Right ventricle myocardium inferior (tissue), 1 donor: ENCODE measurements at regions not wholly inside any gene's neighbourhood (a gene's known extent, or its start where the extent isn't known, plus 50 kb on each side); places are given as distances from the start of the nearest gene placed in this dataset.

Experiments used
- ATAC-seq: fragments of 200-7000 bp; cut with Tn5 transposase; one replicate; pipeline ENCODE4 v1.9.1; 2020; ENCODE audit warnings: mild to moderate bottlenecking, moderate library complexity
- DNase-seq: peaks from one replicate; pipeline ENCODE4 v3.0.0; 2021; ENCODE audit errors: missing footprints
- intact Hi-C: fragments of 100-400 bp; cut with DNase I; formaldehyde crosslinking; loops from one replicate; pipeline ENCODE4 v1.11.0; 2022
- donor health status: DM: no; HTN: yes; CAD: no; lungs with severe emphysema.

- ATAC-seq, result peak; percentile 85
- DNase-seq, result peak; percentile 74
- intact Hi-C loops, result no loop called here
These were observed 79.1 kb upstream of the EGLN3 start for GRCh38 chr14:34029921-34030334.

DNA sequence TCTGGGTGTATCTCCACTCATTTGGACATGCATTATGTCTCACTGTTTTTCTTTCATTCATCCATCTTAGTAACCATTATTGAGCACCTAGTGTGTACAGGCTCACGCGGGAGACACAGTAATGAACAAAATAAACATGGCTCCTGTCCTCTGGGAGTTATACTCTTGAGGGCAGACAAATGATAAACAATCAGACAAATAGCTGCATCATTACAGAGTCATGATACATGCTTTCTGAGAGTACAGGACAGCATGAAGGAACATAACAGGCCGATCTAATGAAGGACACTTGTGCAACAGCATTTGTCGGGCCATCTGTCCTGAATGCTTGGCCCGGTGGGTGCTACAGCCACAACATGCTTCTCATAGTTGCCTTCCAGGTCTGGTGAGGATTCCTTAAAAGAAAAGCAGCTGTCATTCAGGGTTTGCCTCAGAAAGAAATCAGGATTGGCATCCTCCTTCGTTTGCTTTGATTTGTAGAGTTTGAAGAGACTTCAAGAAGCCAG is 77.2 kb upstream of the EGLN3 start:
- intact Hi-C loops, result no loop called here

GRCh38 chr14:34027130-34027989 is 76.5 kb upstream of the EGLN3 start:
- ATAC-seq (no peak), DNase-seq (no peak)
- intact Hi-C loops, result no loop called here

More for the DNA sequence above, 77.2 kb upstream of the EGLN3 start:
- ATAC-seq (no peak), DNase-seq (no peak)

DNA sequence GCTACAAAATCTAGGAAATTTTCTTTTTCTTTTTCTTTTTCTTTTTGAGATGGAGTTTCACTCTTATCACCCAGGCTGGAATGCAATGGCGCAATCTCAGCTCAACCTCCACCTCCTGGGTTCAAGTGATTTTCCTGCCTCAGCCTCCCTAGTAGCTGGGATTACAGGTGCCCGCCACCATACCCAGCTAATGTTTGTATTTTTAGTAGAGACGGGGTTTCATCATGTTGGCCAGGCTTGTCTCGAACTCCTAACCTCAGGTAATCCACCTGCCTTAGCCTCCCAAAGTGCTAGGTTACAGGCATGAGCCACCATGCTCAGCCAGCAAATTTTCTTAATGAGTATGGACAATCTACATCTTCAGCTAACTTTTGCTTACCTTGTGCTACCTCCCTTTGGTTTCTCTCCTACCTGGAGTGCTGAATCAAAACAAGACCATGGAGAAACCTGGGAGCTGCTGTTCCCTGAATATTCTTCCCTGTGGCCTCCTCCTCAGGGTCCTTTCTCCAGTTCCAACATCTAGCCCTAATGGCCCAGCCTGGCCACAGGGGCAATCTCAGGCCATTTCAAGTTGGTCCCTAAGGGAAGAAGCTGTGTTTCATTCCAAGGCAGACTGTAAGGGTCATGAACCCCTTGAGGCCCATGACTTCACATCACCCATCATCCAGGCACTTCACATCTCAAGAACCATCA is 74.6 kb upstream of the EGLN3 start:
- no peak for ATAC-seq
- intact Hi-C loops, result no loop called here

DNA sequence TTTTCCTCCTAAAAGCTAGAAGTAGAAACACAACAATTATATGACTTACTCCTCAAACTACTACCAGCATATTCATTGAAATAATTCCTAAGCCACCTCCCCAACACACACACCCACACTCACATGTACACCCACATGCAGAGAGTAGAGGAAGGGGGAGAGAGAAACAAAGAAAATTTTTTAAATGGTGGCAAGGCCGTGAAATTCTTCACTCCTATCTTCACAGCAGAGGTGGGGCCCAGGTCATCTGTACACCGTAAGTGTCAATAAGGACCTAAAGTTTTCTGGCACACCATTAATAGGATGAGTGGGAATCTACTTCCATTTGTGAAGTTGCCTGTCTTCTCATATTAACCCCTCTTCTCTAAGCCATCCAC is 73.9 kb upstream of the EGLN3 start:
- DNase-seq (no peak), ATAC-seq (no peak)
- intact Hi-C loops, result no loop called here

More for the DNA sequence above, 74.6 kb upstream of the EGLN3 start:
- no peak for DNase-seq

- intact Hi-C loops, result no loop called here
- no peak for ATAC-seq
- no peak for DNase-seq
These were observed 73.2 kb upstream of the EGLN3 start for GRCh38 chr14:34023824-34024767.

- DNase-seq (no peak), ATAC-seq (no peak)
- intact Hi-C loops, result no loop called here
These were observed 70.2 kb upstream of the EGLN3 start for GRCh38 chr14:34021096-34021495.

- DNase-seq (no peak), ATAC-seq (peak; percentile 56)
- intact Hi-C loops, result no loop called here
These were observed 69.1 kb upstream of the EGLN3 start for GRCh38 chr14:34020014-34020413.

DNA sequence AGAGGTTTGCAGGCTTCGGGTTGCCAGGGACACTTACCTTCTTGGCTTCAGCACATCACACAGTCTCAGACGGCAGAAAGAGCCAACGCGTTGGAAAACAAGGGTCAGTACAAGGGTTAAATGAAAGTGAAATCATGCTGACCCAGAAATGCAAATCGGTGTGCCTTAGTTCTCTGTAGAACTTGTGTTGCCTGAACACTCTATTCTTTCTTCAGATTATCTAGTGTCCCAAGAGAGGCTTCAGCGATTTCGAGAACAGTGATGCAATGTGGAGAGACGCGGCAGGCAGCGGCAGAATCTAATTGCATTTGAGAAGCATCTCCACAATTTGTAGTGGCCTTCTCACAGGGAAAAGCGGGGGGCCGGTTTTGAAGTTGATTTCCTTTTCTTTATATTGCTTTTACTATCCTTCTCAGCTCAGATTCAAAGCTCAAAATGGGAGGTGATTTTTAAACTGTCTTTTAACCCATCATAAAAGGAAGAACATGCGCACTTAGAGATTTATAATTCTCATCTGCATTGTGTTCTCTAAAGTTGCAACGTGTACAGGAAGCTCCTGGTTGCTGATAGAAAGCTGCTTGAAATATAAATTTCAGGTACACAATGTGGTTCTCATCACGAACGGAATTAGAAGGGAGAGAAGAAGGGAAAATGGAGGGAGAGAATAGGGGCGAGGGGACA is 67.8 kb upstream of the EGLN3 start:
- ATAC-seq (peak; percentile 92), DNase-seq (peak; percentile 62)
- intact Hi-C loops, result no loop called here

DNA sequence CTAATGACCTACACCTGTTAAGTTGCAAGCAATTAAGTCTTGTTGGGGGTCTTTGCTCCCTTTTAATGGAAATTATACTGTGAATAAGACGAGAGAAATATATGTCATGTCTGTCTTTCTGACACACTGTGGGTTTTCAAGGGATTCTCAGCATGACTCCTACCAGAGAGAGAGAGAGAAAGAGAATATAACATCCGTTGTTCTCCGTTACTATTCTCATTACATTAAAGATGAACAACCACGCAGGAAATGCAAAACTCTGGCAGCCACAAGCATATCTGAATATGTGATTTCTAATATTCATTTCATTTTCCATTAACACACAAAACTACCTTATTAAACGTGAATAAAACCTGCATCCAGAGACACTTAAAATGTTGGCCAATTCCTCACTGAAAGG is 67.3 kb upstream of the EGLN3 start:
- intact Hi-C loops, result no loop called here
- no peak for ATAC-seq
- DNase-seq, result no peak

DNA sequence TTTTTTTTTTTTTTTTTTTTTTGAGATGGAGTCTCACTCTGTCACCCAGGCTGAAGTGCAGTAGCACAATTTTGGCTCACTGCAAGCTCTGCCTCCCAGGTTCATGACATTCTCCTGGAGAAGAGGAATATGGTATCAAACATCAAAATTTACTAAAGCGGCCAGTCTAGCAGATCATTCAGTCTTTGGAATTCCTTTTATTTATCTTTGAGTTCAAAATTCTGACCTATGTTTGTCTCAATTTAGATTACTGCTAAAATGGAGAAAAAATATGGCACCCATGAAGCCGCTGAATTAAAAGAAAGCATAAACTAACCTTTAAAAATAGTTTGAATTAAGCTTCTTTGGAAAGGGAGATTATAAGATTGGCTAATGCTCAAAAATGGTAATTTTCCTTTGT is 64.5 kb upstream of the EGLN3 start:
- intact Hi-C loops, result no loop called here
- no peak for ATAC-seq
- no peak for DNase-seq

GRCh38 chr14:34014936-34015335 is 64.1 kb upstream of the EGLN3 start:
- ATAC-seq (no peak), DNase-seq (no peak)
- intact Hi-C loops, result no loop called here

GRCh38 chr14:34013721-34014060 is 62.8 kb upstream of the EGLN3 start:
- intact Hi-C loops, result no loop called here
- ATAC-seq (no peak), DNase-seq (no peak)

DNA sequence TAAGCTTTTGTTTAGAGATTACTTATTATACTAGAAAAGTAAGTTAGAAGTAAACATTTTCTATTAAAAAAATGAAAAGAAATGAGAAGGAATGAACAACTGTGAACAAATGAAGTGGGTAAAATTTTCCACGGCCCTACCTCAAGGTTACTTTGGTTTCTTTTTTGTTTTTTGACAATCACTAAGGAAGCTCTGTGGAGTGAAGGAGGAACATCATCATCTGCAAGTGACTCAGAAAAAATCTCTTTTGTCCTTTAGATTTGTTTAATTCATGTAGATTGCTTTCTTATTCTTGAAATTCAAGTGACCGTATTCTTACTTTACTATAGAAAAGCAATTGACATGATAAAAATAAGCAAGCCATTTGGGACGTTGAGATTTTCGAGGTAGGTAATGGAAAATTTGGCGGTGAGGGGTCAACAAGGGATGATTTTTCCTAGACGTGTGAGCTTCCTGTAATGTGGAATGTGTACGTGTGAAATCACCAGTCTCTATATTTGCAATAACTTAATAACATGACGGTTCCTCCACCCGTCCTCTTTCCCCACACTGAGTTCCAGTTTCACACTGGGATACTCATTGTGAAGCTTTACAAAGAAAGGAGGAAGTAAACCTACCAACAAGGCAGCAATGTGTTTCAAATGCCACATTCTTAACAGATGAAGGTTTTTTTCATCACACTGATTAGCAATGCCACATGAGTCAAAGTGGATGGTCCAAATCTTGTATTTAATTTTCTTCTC is 62.3 kb upstream of the EGLN3 start:
- no peak for DNase-seq
- no peak for ATAC-seq
- intact Hi-C loops, result no loop called here

DNA sequence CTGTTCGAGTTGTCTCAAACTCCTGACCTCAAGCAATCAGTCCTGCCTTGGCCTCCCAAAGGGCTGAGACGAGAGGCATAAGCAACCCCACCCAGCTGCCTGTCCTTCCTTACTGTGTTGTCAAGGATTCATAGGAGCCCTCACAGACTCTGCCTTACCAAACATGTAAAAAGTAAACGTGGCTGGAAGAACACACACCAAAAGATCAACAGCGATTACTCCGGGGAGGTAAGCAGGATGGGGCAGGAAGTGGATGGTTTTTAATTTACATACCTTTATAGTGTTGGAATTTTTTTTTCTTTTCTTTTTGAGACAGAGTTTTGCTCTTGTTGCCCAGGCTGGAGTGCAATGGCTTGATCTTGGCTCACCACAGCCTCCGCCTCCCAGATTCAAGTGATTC is 61.5 kb upstream of the EGLN3 start:
- ATAC-seq, result no peak
- no peak for DNase-seq

DNA sequence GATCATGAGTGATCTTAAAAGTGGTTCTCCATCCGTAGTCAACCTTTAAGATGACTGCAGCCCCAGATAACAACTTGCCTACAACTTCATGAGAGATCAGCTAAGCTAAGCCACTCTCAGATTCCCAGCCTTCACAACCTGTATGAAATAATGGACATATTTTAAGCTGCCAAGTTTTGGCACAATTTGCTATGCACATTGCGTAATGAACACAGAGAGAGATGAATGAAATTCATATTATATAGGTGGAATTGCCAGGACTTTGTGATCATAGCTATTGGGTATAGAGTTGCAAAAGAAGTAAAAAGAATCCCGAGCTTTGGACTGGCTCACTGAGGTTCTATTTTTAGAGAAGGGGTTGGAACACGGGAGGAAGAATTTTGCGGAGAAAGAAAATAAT is 59.1 kb upstream of the EGLN3 start:
- ATAC-seq, result no peak
- no peak for DNase-seq
- intact Hi-C loops, result no loop called here

More for the DNA sequence above, 61.5 kb upstream of the EGLN3 start:
- intact Hi-C loops, result no loop called here

GRCh38 chr14:34007902-34008301 is 57.0 kb upstream of the EGLN3 start:
- intact Hi-C loops, result no loop called here
- DNase-seq, result no peak
- no peak for ATAC-seq

- ATAC-seq, result no peak
These were observed 55.0 kb upstream of the EGLN3 start for GRCh38 chr14:34005901-34006300.

More at GRCh38 chr14:34005901-34006300, 55.0 kb upstream of the EGLN3 start:
- intact Hi-C loops, result no loop called here
- DNase-seq, result no peak
